ENCODE measurements at regions not wholly inside any gene's neighbourhood (a gene's known extent, or its start where the extent isn't known, plus 50 kb on each side); places are given as distances from the start of the nearest gene placed in this dataset.

- TF ChIP-seq CTCF (IDR thresholded peaks at IDR 0.05), result no peak
- no peak for TF ChIP-seq POLR2A (IDR thresholded peaks at IDR 0.05)
These were observed 126.9 kb upstream of the TENT5D start for GRCh38 chrX:80293354-80293753.
